ENCODE measurements at regions not wholly inside any gene's neighbourhood (a gene's known extent, or its start where the extent isn't known, plus 50 kb on each side); places are given as distances from the start of the nearest gene placed in this dataset.

GRCh38 chr13:106675311-106675710 is 107.4 kb upstream of the ARGLU1 start:
- Mint-ChIP-seq H3K4me1 (ENCODE audit: low read depth, unreplicated experiment) (peaks cover 28% of the 10 kb centered on the region), H3K4me3 (ENCODE audit: unreplicated experiment) (no peak overlapping the region), H3K27me3 (ENCODE audit: insufficient read depth, unreplicated experiment) (no peaks in the 10 kb centered on the region), H3K27ac (ENCODE audit: unreplicated experiment) (no peak overlapping the region), H3K36me3 (ENCODE audit: insufficient read depth, unreplicated experiment) (no peaks in the 10 kb centered on the region), H3K9me3 (ENCODE audit: unreplicated experiment) (peaks cover 9% of the 10 kb centered on the region)
- H3K4me3 ChIP-seq (ENCODE audit: low read depth, low read length): no peak overlapping the region
- no TSS peak for BruUV-seq (replicated peaks)
- H3K36me3 ChIP-seq (ENCODE audit: control insufficient read depth, insufficient read depth, low read length): no peaks in the 10 kb centered on the region
- POLR2A ChIA-PET: no interaction called here
- H3K4me1 ChIP-seq: peaks cover 21% of the 10 kb centered on the region
- intact Hi-C loops (cut with micrococcal nuclease; ENCODE audit: unreplicated experiment): loop anchor here (5.0 kb wide), 2 partner anchors 108 to 222 kb away; partner anchors contain the start of gene ARGLU1
- H3K27me3 ChIP-seq (replicated peaks; ENCODE audit: control insufficient read depth, insufficient read depth, low read length): no peaks in the 10 kb centered on the region
- TF ChIP-seq CTCF (IDR thresholded peaks at IDR 0.05; ENCODE audit: insufficient read depth in 1 of 2, low read depth in 1 of 2, low read length in 1 of 2, severe bottlenecking in 1 of 2, unreplicated experiment in 1 of 2): no peak
- CTCF ChIA-PET: no interaction called here
- no peaks in the 10 kb centered on the region for H3K9me3 ChIP-seq
- DNase-seq: no peak

GRCh38 chr13:106660746-106661625 is 93.0 kb upstream of the ARGLU1 start:
- ChIA-PET POLR2A (no interaction called here), CTCF (no interaction called here)
- Mint-ChIP-seq H3K9me3 (ENCODE audit: unreplicated experiment) (no peaks in the 10 kb centered on the region), H3K36me3 (ENCODE audit: insufficient read depth, unreplicated experiment) (no peaks in the 10 kb centered on the region), H3K27ac (ENCODE audit: unreplicated experiment) (no peak overlapping the region), H3K27me3 (ENCODE audit: insufficient read depth, unreplicated experiment) (no peaks in the 10 kb centered on the region), H3K4me1 (ENCODE audit: low read depth, unreplicated experiment) (no peaks in the 10 kb centered on the region), H3K4me3 (ENCODE audit: unreplicated experiment) (no peak overlapping the region)
- BruUV-seq (replicated peaks): no TSS peak
- no peak for DNase-seq
- intact Hi-C loops (cut with micrococcal nuclease; ENCODE audit: unreplicated experiment): no loop called here
- Histone ChIP-seq H3K9me3 (no peaks in the 10 kb centered on the region; the same call in 1 of the 2 replicates), H3K4me3 (ENCODE audit: low read depth, low read length) (no peak overlapping the region), H3K4me1 (no peaks in the 10 kb centered on the region), H3K36me3 (ENCODE audit: control insufficient read depth, insufficient read depth, low read length) (no peaks in the 10 kb centered on the region; the same call in 1 of the 2 replicates), H3K27me3 (replicated peaks; ENCODE audit: control insufficient read depth, insufficient read depth, low read length) (no peaks in the 10 kb centered on the region)
- TF ChIP-seq CTCF (IDR thresholded peaks at IDR 0.05; ENCODE audit: insufficient read depth in 1 of 2, low read depth in 1 of 2, low read length in 1 of 2, severe bottlenecking in 1 of 2, unreplicated experiment in 1 of 2): no peak

- intact Hi-C loops (cut with micrococcal nuclease; ENCODE audit: unreplicated experiment): no loop called here
- Mint-ChIP-seq H3K4me1 (ENCODE audit: low read depth, unreplicated experiment) (no peaks in the 10 kb centered on the region), H3K27me3 (ENCODE audit: insufficient read depth, unreplicated experiment) (no peaks in the 10 kb centered on the region), H3K9me3 (ENCODE audit: unreplicated experiment) (peaks cover 3% of the 10 kb centered on the region), H3K36me3 (ENCODE audit: insufficient read depth, unreplicated experiment) (no peaks in the 10 kb centered on the region), H3K27ac (ENCODE audit: unreplicated experiment) (no peak overlapping the region), H3K4me3 (ENCODE audit: unreplicated experiment) (no peak overlapping the region)
- ChIA-PET POLR2A (no interaction called here), CTCF (no interaction called here)
- no peak overlapping the region for H3K4me3 ChIP-seq (ENCODE audit: low read depth, low read length)
- no peaks in the 10 kb centered on the region for H3K27me3 ChIP-seq (replicated peaks; ENCODE audit: control insufficient read depth, insufficient read depth, low read length)
- H3K9me3 ChIP-seq: peaks cover 3% of the 10 kb centered on the region; the same call in 1 of the 2 replicates
- TF ChIP-seq CTCF (IDR thresholded peaks at IDR 0.05; ENCODE audit: insufficient read depth in 1 of 2, low read depth in 1 of 2, low read length in 1 of 2, severe bottlenecking in 1 of 2, unreplicated experiment in 1 of 2): no peak
- no TSS peak for BruUV-seq (replicated peaks)
- no peak for DNase-seq
- H3K4me1 ChIP-seq: no peaks in the 10 kb centered on the region
- no peaks in the 10 kb centered on the region for H3K36me3 ChIP-seq (ENCODE audit: control insufficient read depth, insufficient read depth, low read length)
These were observed 89.2 kb upstream of the ARGLU1 start for GRCh38 chr13:106657104-106657503.
